Muscle layer of colon (tissue), 2 donors: ENCODE measurements at regions not wholly inside any gene's neighbourhood (a gene's known extent, or its start where the extent isn't known, plus 50 kb on each side); places are given as distances from the start of the nearest gene placed in this dataset.

ENCODE experiments used
- H3K27ac ChIP-seq: one replicate; pipeline ENCODE4 v1.7.0; 2013; ENCODE audit warnings: low read depth, mild to moderate bottlenecking, low read length, moderate library complexity
- H3K27me3 ChIP-seq, 2 donors: one replicate each; pipeline ENCODE4 v1.7.0; 2013; ENCODE audit warnings: low read length in 2 of 2, mild to moderate bottlenecking in 2 of 2; ENCODE audit not compliant: insufficient read depth in 2 of 2, control insufficient read depth in 1 of 2
- H3K36me3 ChIP-seq: one replicate; pipeline ENCODE4 v1.7.0; 2013; ENCODE audit warnings: mild to moderate bottlenecking, low read length; ENCODE audit not compliant: insufficient read depth
- H3K4me1 ChIP-seq: one replicate; pipeline ENCODE4 v1.7.0; 2013; ENCODE audit warnings: mild to moderate bottlenecking, low read length; ENCODE audit not compliant: insufficient read depth
- H3K4me3 ChIP-seq, 2 donors: one replicate each; pipeline ENCODE4 v1.7.0; 2013; ENCODE audit warnings: low read length in 2 of 2, low read depth in 1 of 2, mild to moderate bottlenecking in 1 of 2, moderate library complexity in 1 of 2
- H3K9ac ChIP-seq: one replicate; pipeline ENCODE4 v1.7.0; 2013; ENCODE audit warnings: low read length
- H3K9me3 ChIP-seq: one replicate; pipeline ENCODE4 v1.7.0; 2013; ENCODE audit warnings: mild to moderate bottlenecking, low read length
- donor health status: abdominal sarcoma.
- donor health status: Adenocarcinoma of cecum.

- no peaks in the 10 kb centered on the region for H3K4me1 ChIP-seq
- no peaks in the 10 kb centered on the region for H3K27me3 ChIP-seq
- no peak overlapping the region for H3K4me3 ChIP-seq
- no peak overlapping the region for H3K9ac ChIP-seq
- H3K36me3 ChIP-seq: no peaks in the 10 kb centered on the region
- no peaks in the 10 kb centered on the region for H3K9me3 ChIP-seq
- no peak overlapping the region for H3K27ac ChIP-seq
These were observed 285.6 kb downstream of the KCNJ2 start for GRCh38 chr17:70454908-70455307.

GRCh38 chr17:70464995-70465394 lies 295.7 kb downstream of the KCNJ2 start:
- no peaks in the 10 kb centered on the region for H3K9me3 ChIP-seq
- H3K36me3 ChIP-seq: no peaks in the 10 kb centered on the region
- H3K4me3 ChIP-seq: no peak overlapping the region
- H3K4me1 ChIP-seq: no peaks in the 10 kb centered on the region
- H3K27ac ChIP-seq: no peak overlapping the region
- no peaks in the 10 kb centered on the region for H3K27me3 ChIP-seq
- H3K9ac ChIP-seq: no peak overlapping the region

GRCh38 chr17:70468661-70469060 lies 299.3 kb downstream of the KCNJ2 start:
- no peak overlapping the region for H3K9ac ChIP-seq
- H3K4me1 ChIP-seq: no peaks in the 10 kb centered on the region
- no peak overlapping the region for H3K27ac ChIP-seq
- H3K4me3 ChIP-seq: no peak overlapping the region
- no peaks in the 10 kb centered on the region for H3K9me3 ChIP-seq
- no peaks in the 10 kb centered on the region for H3K36me3 ChIP-seq
- H3K27me3 ChIP-seq: no peaks in the 10 kb centered on the region

GRCh38 chr17:70473049-70473448 lies 303.7 kb downstream of the KCNJ2 start:
- no peak overlapping the region for H3K9ac ChIP-seq
- H3K4me3 ChIP-seq: no peak overlapping the region
- no peaks in the 10 kb centered on the region for H3K36me3 ChIP-seq
- H3K27ac ChIP-seq: no peak overlapping the region
- H3K9me3 ChIP-seq: no peaks in the 10 kb centered on the region
- no peaks in the 10 kb centered on the region for H3K27me3 ChIP-seq
- H3K4me1 ChIP-seq: no peaks in the 10 kb centered on the region

- Histone ChIP-seq H3K4me3 (no peak overlapping the region), H3K36me3 (no peaks in the 10 kb centered on the region), H3K9ac (no peak overlapping the region), H3K27ac (no peak overlapping the region), H3K9me3 (no peaks in the 10 kb centered on the region), H3K4me1 (no peaks in the 10 kb centered on the region), H3K27me3 (no peaks in the 10 kb centered on the region)
These were observed 307.0 kb downstream of the KCNJ2 start for GRCh38 chr17:70476368-70476767.

- Histone ChIP-seq H3K36me3 (no peaks in the 10 kb centered on the region), H3K4me3 (no peak overlapping the region), H3K27ac (no peak overlapping the region), H3K9ac (no peak overlapping the region), H3K4me1 (no peaks in the 10 kb centered on the region), H3K9me3 (no peaks in the 10 kb centered on the region), H3K27me3 (no peaks in the 10 kb centered on the region)
These were observed 309.6 kb downstream of the KCNJ2 start for GRCh38 chr17:70478902-70479301.

GRCh38 chr17:70479779-70480178 lies 310.4 kb downstream of the KCNJ2 start:
- Histone ChIP-seq H3K4me1 (no peaks in the 10 kb centered on the region), H3K27ac (no peak overlapping the region), H3K4me3 (no peak overlapping the region), H3K27me3 (no peaks in the 10 kb centered on the region), H3K9ac (no peak overlapping the region), H3K36me3 (no peaks in the 10 kb centered on the region), H3K9me3 (no peaks in the 10 kb centered on the region)

GRCh38 chr17:70483624-70484023 lies 314.3 kb downstream of the KCNJ2 start:
- Histone ChIP-seq H3K27ac (no peak overlapping the region), H3K9ac (no peak overlapping the region), H3K36me3 (no peaks in the 10 kb centered on the region), H3K9me3 (no peaks in the 10 kb centered on the region), H3K4me3 (no peak overlapping the region), H3K27me3 (no peaks in the 10 kb centered on the region), H3K4me1 (no peaks in the 10 kb centered on the region)

- Histone ChIP-seq H3K9ac (no peak overlapping the region), H3K36me3 (no peaks in the 10 kb centered on the region), H3K4me1 (no peaks in the 10 kb centered on the region), H3K9me3 (no peaks in the 10 kb centered on the region), H3K4me3 (no peak overlapping the region), H3K27me3 (no peaks in the 10 kb centered on the region), H3K27ac (no peak overlapping the region)
These were observed 314.7 kb downstream of the KCNJ2 start for GRCh38 chr17:70484050-70484449.

- no peaks in the 10 kb centered on the region for H3K9me3 ChIP-seq
- no peaks in the 10 kb centered on the region for H3K4me1 ChIP-seq
- H3K27ac ChIP-seq: no peak overlapping the region
- H3K27me3 ChIP-seq: no peaks in the 10 kb centered on the region
- no peak overlapping the region for H3K9ac ChIP-seq
- H3K36me3 ChIP-seq: no peaks in the 10 kb centered on the region
- no peak overlapping the region for H3K4me3 ChIP-seq
These were observed 315.2 kb downstream of the KCNJ2 start for GRCh38 chr17:70484496-70484895.

- H3K9ac ChIP-seq: no peak overlapping the region
- H3K27ac ChIP-seq: no peak overlapping the region
These were observed 323.0 kb downstream of the KCNJ2 start for GRCh38 chr17:70492368-70492767.

GRCh38 chr17:70493277-70493874 lies 324.0 kb downstream of the KCNJ2 start:
- Histone ChIP-seq H3K27me3 (no peaks in the 10 kb centered on the region), H3K9ac (no peak overlapping the region), H3K9me3 (no peaks in the 10 kb centered on the region), H3K4me3 (no peak overlapping the region), H3K27ac (no peak overlapping the region), H3K36me3 (no peaks in the 10 kb centered on the region), H3K4me1 (no peaks in the 10 kb centered on the region)

More at GRCh38 chr17:70492368-70492767, 323.0 kb downstream of the KCNJ2 start:
- Histone ChIP-seq H3K4me1 (no peaks in the 10 kb centered on the region), H3K36me3 (no peaks in the 10 kb centered on the region), H3K4me3 (no peak overlapping the region), H3K9me3 (no peaks in the 10 kb centered on the region), H3K27me3 (no peaks in the 10 kb centered on the region)
